ENCODE measurements at regions not wholly inside any gene's neighbourhood (a gene's known extent, or its start where the extent isn't known, plus 50 kb on each side); places are given as distances from the start of the nearest gene placed in this dataset.

DNA sequence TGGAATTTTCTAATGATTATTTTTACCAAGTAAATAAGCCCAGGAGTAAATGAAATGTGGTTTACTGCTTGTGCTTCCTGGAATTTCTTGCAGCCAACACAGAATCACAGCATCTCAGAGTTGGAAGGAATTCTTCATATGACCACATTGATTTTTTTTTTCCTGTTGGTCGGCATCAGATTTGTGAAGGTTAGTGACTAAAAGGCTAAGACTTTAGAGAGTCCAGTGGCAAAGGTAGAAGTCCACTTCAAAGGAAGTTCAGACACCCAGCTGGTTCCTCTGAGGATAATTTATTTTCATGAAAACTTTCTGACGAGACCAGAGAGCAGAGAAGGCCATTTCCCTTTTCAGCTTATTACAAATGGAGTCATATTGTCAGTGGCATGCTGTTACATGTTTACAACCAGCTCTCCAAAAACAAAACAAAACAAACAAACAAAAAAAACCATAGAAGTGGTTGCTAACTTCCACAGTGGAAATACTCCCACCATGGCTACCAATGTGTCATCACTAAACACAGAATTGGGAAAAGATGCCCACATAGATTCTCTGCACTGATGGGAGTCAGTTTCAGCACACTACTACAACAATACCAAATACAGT, 77.2 kb upstream of the CDC42BPA start:
- no peak for DNase-seq (ENCODE audit: low read depth)
- H3K4me3 ChIP-seq (ENCODE audit: low read depth, low read length): no peak overlapping the region
- no peak for TF ChIP-seq CTCF (IDR thresholded peaks at IDR 0.05; ENCODE audit: low read depth, low read length)
- no peak for TF ChIP-seq MAX (IDR thresholded peaks at IDR 0.05; ENCODE audit: low read depth, low read length)
- no peak for TF ChIP-seq POLR2A (IDR thresholded peaks at IDR 0.05; ENCODE audit: extremely low read depth, insufficient read length)
- no peak for TF ChIP-seq MYC (IDR thresholded peaks at IDR 0.05; ENCODE audit: low read depth, low read length)

- no peak overlapping the region for H3K4me3 ChIP-seq (ENCODE audit: low read depth, low read length)
- no peak for DNase-seq (ENCODE audit: low read depth)
- TF ChIP-seq MYC (IDR thresholded peaks at IDR 0.05; ENCODE audit: low read depth, low read length): no peak
- no peak for TF ChIP-seq MAX (IDR thresholded peaks at IDR 0.05; ENCODE audit: low read depth, low read length)
- no peak for TF ChIP-seq POLR2A (IDR thresholded peaks at IDR 0.05; ENCODE audit: extremely low read depth, insufficient read length)
- no peak for TF ChIP-seq CTCF (IDR thresholded peaks at IDR 0.05; ENCODE audit: low read depth, low read length)
These were observed 74.9 kb upstream of the CDC42BPA start for GRCh38 chr1:227392984-227393764.

DNA sequence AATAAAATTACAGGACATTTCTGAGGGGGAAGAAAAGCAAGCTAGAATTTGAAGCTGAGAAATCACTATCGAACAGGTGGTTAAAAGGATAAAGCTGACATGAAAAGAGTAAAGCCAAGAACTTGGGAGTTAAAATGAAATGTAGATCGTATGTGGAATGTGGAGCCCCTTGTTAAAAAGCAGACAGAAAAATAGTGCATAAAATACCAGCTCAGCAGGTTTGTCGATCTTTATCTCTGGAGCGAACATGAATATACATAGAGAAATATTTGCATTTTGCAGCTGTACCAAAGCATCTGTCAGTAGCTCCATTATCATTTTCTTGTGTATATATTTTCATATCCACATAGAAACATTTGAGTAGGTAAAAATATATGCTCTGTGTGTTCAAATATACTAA, 73.6 kb upstream of the CDC42BPA start:
- H3K4me3 ChIP-seq (ENCODE audit: low read depth, low read length): no peak overlapping the region
- DNase-seq (ENCODE audit: low read depth): no peak
- TF ChIP-seq CTCF (IDR thresholded peaks at IDR 0.05; ENCODE audit: low read depth, low read length) (no peak), MAX (IDR thresholded peaks at IDR 0.05; ENCODE audit: low read depth, low read length) (no peak), POLR2A (IDR thresholded peaks at IDR 0.05; ENCODE audit: extremely low read depth, insufficient read length) (no peak), MYC (IDR thresholded peaks at IDR 0.05; ENCODE audit: low read depth, low read length) (no peak)

- DNase-seq (ENCODE audit: low read depth): peak; percentile 11
- H3K4me3 ChIP-seq (ENCODE audit: low read depth, low read length): no peak overlapping the region
- TF ChIP-seq CTCF (IDR thresholded peaks at IDR 0.05; ENCODE audit: low read depth, low read length) (no peak), MAX (IDR thresholded peaks at IDR 0.05; ENCODE audit: low read depth, low read length) (no peak), POLR2A (IDR thresholded peaks at IDR 0.05; ENCODE audit: extremely low read depth, insufficient read length) (no peak), MYC (IDR thresholded peaks at IDR 0.05; ENCODE audit: low read depth, low read length) (no peak)
These were observed 72.9 kb upstream of the CDC42BPA start for GRCh38 chr1:227391211-227391610.

GRCh38 chr1:227390525-227390924, 72.2 kb upstream of the CDC42BPA start:
- H3K4me3 ChIP-seq (ENCODE audit: low read depth, low read length): no peak overlapping the region
- TF ChIP-seq CTCF (IDR thresholded peaks at IDR 0.05; ENCODE audit: low read depth, low read length) (no peak), MYC (IDR thresholded peaks at IDR 0.05; ENCODE audit: low read depth, low read length) (no peak), POLR2A (IDR thresholded peaks at IDR 0.05; ENCODE audit: extremely low read depth, insufficient read length) (no peak), MAX (IDR thresholded peaks at IDR 0.05; ENCODE audit: low read depth, low read length) (no peak)
- peak; percentile 4 for DNase-seq (ENCODE audit: low read depth)

Data from NB4 (cell line).